ENCODE measurements at regions not wholly inside any gene's neighbourhood (a gene's known extent, or its start where the extent isn't known, plus 50 kb on each side); places are given as distances from the start of the nearest gene placed in this dataset.

DNA sequence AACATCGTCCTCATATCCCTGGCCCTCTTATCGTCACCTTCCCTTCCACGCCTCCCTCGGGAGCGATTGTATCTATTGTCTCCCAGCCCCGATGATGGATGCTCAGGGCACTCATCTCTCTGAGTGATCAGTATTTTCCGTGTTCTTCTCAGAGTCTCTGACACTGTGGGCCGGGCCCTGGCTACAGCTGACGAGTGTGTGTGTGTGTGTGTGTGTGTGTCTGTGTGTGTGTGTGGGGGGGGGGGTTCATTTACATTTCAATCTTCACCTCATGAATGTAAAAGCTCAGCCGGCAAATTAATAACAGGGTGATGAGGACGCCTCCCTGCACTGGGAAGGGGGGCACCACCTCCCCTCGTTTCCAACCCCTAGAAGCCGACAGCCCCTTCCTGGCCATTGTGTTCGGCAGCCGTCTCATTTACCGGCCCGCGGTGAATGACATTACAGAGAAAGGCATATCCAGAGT, 159.5 kb downstream of the SHOX start:
- TF ChIP-seq, protein P1, sequence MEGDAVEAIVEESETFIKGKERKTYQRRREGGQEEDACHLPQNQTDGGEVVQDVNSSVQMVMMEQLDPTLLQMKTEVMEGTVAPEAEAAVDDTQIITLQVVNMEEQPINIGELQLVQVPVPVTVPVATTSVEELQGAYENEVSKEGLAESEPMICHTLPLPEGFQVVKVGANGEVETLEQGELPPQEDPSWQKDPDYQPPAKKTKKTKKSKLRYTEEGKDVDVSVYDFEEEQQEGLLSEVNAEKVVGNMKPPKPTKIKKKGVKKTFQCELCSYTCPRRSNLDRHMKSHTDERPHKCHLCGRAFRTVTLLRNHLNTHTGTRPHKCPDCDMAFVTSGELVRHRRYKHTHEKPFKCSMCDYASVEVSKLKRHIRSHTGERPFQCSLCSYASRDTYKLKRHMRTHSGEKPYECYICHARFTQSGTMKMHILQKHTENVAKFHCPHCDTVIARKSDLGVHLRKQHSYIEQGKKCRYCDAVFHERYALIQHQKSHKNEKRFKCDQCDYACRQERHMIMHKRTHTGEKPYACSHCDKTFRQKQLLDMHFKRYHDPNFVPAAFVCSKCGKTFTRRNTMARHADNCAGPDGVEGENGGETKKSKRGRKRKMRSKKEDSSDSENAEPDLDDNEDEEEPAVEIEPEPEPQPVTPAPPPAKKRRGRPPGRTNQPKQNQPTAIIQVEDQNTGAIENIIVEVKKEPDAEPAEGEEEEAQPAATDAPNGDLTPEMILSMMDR (conservative IDR thresholded peaks at IDR 0.05), result no peak
- Mint-ChIP-seq H3K27me3 (ENCODE audit: low read depth) (peaks cover 70% of the 10 kb centered on the region), H3K36me3 (ENCODE audit: low read depth) (no peaks in the 10 kb centered on the region), H3K27ac (ENCODE audit: unreplicated experiment) (no peak overlapping the region), H3K9me3 (no peaks in the 10 kb centered on the region), H3K4me3 (peak overlapping the region; percentile 53), H3K4me1 (peaks cover 23% of the 10 kb centered on the region)
- no peak for DNase-seq (ENCODE audit: low read depth, low spot score)

DNA sequence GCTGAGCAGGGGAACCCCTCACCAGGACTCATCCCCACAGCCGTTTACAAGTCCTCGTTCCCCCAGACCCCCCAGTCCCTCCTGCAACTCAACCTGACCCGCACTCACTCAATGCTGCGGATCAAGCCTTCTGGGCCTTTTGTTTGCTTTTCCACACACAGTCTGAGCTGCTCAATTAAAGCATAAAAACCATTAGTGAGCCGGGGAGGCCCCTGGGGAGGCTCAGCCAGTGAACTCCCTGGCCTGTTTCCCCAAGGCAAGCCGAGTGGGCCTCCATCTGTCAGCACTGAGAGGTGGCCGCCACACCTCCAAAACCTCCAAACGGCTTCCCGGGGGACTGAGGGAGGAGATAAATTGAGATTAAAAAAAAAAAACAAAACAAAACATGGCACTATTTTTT, 158.5 kb downstream of the SHOX start:
- peaks cover 66% of the 10 kb centered on the region for H3K27me3 Mint-ChIP-seq (ENCODE audit: low read depth)
- no peaks in the 10 kb centered on the region for H3K9me3 Mint-ChIP-seq
- DNase-seq (ENCODE audit: low read depth, low spot score), result no peak
- H3K4me1 Mint-ChIP-seq, result peaks cover 23% of the 10 kb centered on the region
- TF ChIP-seq, protein P1 (conservative IDR thresholded peaks at IDR 0.05), result no peak
- no peak overlapping the region for H3K27ac Mint-ChIP-seq (ENCODE audit: unreplicated experiment)
- H3K36me3 Mint-ChIP-seq (ENCODE audit: low read depth), result no peaks in the 10 kb centered on the region
- no peak overlapping the region for H3K4me3 Mint-ChIP-seq

DNA sequence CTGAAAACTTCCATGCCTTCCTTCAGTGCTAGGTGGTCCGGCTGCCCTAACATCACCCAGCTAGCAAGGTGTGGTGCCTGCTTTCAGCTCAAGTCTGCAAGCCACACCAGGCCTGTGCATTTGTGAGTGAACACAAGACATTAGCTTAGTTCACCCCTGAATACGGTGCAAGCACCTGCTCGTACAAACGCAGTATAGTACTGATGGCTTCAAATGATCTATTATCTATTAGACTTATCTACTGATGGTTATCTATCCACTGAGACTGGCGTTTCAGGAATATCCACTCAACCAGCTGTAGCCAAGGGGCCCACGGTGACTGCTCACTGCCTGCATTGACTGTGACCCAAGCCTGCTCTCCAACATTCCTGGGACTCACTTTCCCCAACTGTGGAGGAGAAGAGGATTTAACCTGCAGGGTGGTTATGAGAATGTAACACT, 155.9 kb downstream of the SHOX start:
- no peak overlapping the region for H3K27ac Mint-ChIP-seq (ENCODE audit: unreplicated experiment)
- peaks cover 25% of the 10 kb centered on the region for H3K4me1 Mint-ChIP-seq
- H3K9me3 Mint-ChIP-seq, result no peaks in the 10 kb centered on the region
- TF ChIP-seq, protein P1 (conservative IDR thresholded peaks at IDR 0.05), result no peak
- H3K36me3 Mint-ChIP-seq (ENCODE audit: low read depth), result no peaks in the 10 kb centered on the region
- DNase-seq (ENCODE audit: low read depth, low spot score), result no peak
- H3K27me3 Mint-ChIP-seq (ENCODE audit: low read depth), result peaks cover 50% of the 10 kb centered on the region
- no peak overlapping the region for H3K4me3 Mint-ChIP-seq

DNA sequence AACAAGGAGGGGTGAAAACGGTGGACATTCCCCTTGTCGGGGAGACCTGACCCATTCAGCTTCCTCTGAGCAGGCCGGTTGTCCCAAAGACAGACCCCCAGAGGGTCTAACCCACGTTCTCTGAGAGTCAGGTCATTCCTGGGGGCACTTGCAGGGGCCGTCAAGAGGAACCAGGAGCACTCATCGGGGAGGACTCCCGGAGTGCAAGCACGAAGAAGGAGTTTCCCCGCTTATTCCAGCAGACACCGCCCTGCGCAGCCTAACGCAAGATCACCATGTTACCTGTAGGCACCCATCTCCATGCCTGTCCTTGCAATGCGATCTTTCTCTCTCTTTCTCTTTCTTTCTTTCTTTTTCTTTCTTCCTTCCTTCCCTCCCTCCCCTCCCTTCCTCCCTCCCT, 154.2 kb downstream of the SHOX start:
- H3K27me3 Mint-ChIP-seq (ENCODE audit: low read depth), result peaks cover 46% of the 10 kb centered on the region
- TF ChIP-seq, protein P1 (conservative IDR thresholded peaks at IDR 0.05), result no peak
- H3K27ac Mint-ChIP-seq (ENCODE audit: unreplicated experiment), result no peak overlapping the region
- H3K4me1 Mint-ChIP-seq, result peaks cover 20% of the 10 kb centered on the region
- H3K36me3 Mint-ChIP-seq (ENCODE audit: low read depth), result no peaks in the 10 kb centered on the region
- DNase-seq (ENCODE audit: low read depth, low spot score), result no peak
- no peak overlapping the region for H3K4me3 Mint-ChIP-seq
- H3K9me3 Mint-ChIP-seq, result no peaks in the 10 kb centered on the region

DNA sequence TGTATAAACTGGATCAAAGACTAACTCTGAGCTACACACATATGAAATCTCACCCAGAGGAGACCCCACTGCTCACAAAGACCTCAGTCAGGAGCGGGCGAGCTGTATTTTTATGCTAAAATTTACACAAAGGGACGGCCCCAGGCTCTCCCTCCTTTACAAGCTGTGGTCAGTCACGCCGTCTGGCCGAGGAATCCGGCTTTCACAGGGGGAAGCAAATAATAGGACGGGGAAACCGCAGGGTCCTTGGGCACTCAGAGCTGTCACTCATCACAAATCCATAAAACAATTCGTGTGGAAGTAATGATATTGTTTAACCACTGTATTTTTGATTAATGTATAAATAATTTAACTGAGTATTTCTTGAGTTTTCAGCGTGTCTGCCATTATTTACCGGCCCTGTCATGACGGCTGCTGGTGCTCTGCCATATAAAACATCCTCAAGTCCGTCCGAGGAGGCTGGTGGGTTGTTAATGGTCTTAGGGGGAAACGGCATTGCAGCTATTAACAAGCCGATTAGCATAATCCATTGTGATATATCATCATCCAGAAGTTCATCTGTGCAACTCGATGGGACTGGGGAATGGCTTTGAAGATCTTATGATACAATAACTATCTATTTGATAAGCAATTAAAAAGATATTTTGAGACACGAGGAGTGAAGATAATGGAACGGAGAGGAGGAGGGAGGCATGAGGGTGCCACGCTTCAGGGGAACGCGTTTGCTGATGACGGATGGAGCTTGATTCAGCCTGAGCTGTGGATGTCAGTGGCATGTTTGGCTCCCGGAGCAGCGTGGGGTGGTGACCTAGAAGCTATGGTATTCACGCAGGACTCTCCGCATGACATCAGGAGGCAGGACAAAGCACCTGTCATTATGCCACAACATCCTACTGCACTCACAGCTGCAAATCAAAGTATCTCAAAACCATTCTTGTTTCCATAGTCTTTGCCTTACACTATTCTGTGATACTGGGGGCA, 150.9 kb downstream of the SHOX start:
- Mint-ChIP-seq H3K9me3 (no peaks in the 10 kb centered on the region), H3K4me3 (peak overlapping the region; percentile 17)
- TF ChIP-seq, protein P1 (conservative IDR thresholded peaks at IDR 0.05), result no peak

More for the DNA sequence above, 150.9 kb downstream of the SHOX start:
- no peak for DNase-seq (ENCODE audit: low read depth, low spot score)
- Mint-ChIP-seq H3K4me1 (peaks cover 14% of the 10 kb centered on the region), H3K27ac (ENCODE audit: unreplicated experiment) (no peak overlapping the region), H3K27me3 (ENCODE audit: low read depth) (peaks cover 47% of the 10 kb centered on the region), H3K36me3 (ENCODE audit: low read depth) (no peaks in the 10 kb centered on the region)
